A549 (cell line): ENCODE measurements at regions not wholly inside any gene's neighbourhood (a gene's known extent, or its start where the extent isn't known, plus 50 kb on each side); places are given as distances from the start of the nearest gene placed in this dataset.

Experiments
- ATAC-seq, 2 experiments: fragments of 200-7000 bp in 1 of 2; fragments of >200 bp in 1 of 2; cut with Nextera tagmentation in 1 of 2; cut with Tn5 transposase in 1 of 2; 3 replicates each; pipeline versions ENCODE4 v1.8.0 to v1.9.1; 2018 to 2020; ENCODE audit warnings: mild to moderate bottlenecking in 1 of 2, moderate library complexity in 1 of 2
- CTCF ChIA-PET: fragments of 300-600 bp; sonication (Branson Sonifier 250); formaldehyde crosslinking; extraction: SDS; loops from one replicate; lab custom pipeline; 2021; ENCODE audit warnings: antibody characterized with exemption, inconsistent platforms; lab: Yijun Ruan, JAX
- POLR2A ChIA-PET: fragments of 350-600 bp; formaldehyde crosslinking; extraction: SDS; loops from one replicate; lab custom pipeline; 2021; ENCODE audit warnings: antibody characterized with exemption, inconsistent platforms; lab: Yijun Ruan, JAX
- DNase-seq, 2 experiments: peaks; one replicate each; pipeline versions ENCODE4 v3.0.0 to v3.0.0-alpha.2; 2011 to 2016; ENCODE audit warnings: low read depth in 1 of 2, low spot score in 1 of 2
- FAIRE-seq: peaks from 2 replicates; lab custom pipeline; 2011; peaks lifted over from hg19 to GRCh38; lab: Jason Lieb, UNC
- H3K27ac ChIP-seq, 2 experiments: fragments of >200 bp; sonication (Bioruptor Twin); formaldehyde crosslinking; 3 replicates each; pipeline ENCODE4 v1.5.1; 2016 to 2017
- H3K4me1 ChIP-seq: fragments of >200 bp; sonication (Bioruptor Twin); formaldehyde crosslinking; 3 replicates; pipeline ENCODE4 v1.6.1; 2016
- H3K4me2 ChIP-seq: fragments of >200 bp; sonication (Bioruptor Twin); formaldehyde crosslinking; 3 replicates; pipeline ENCODE4 v1.6.1; 2016
- H3K4me3 ChIP-seq: fragments of >200 bp; sonication (Bioruptor Twin); formaldehyde crosslinking; 3 replicates; pipeline ENCODE4 v1.5.1; 2016
- H3K9me3 ChIP-seq: fragments of >200 bp; sonication (Bioruptor Twin); formaldehyde crosslinking; 3 replicates; pipeline ENCODE4 v1.6.1; 2016
- CBX2 ChIP-seq: fragments of 200-600 bp; sonication (generic); IDR thresholded peaks from 2 replicates; pipeline ENCODE4 v1.6.1; 2016; ENCODE audit warnings: low read depth, mild to moderate bottlenecking, borderline replicate concordance
- CBX8 ChIP-seq: fragments of 200-600 bp; sonication (generic); IDR thresholded peaks from 2 replicates; pipeline ENCODE4 v1.6.1; 2016
- EHF ChIP-seq: fragments of 250-450 bp; sonication (Bioruptor Pico); IDR thresholded peaks from 2 replicates; pipeline ENCODE4 v1.5.0; 2020; ENCODE audit warnings: mild to moderate bottlenecking
- EHMT2 ChIP-seq: fragments of 200-600 bp; sonication (generic); IDR thresholded peaks from 2 replicates; pipeline ENCODE4 v1.6.1; 2016; ENCODE audit warnings: antibody characterized with exemption, low read depth, mild to moderate bottlenecking, moderate library complexity
- FOSB ChIP-seq: fragments of 250-450 bp; sonication (Bioruptor Pico); IDR thresholded peaks from 2 replicates; pipeline ENCODE4 v1.5.0; 2020; ENCODE audit warnings: mild to moderate bottlenecking, moderate library complexity
- HOXA7 ChIP-seq: fragments of 250-450 bp; sonication (Bioruptor Pico); IDR thresholded peaks from 2 replicates; pipeline ENCODE4 v1.5.0; 2020; ENCODE audit warnings: mild to moderate bottlenecking, moderate library complexity
- HOXB13 ChIP-seq: fragments of 250-450 bp; sonication (Bioruptor Pico); IDR thresholded peaks from 2 replicates; pipeline ENCODE4 v1.5.0; 2020; ENCODE audit warnings: low read depth, mild to moderate bottlenecking, moderate library complexity
- MAFK ChIP-seq: fragments of 450-650 bp; IDR thresholded peaks from 2 replicates; pipeline ENCODE4 v1.6.1; 2014; ENCODE audit not compliant: partially characterized antibody
- MAZ ChIP-seq: fragments of 150-350 bp; IDR thresholded peaks from 2 replicates; pipeline ENCODE4 v1.6.1; 2014; ENCODE audit warnings: antibody characterized with exemption, low read depth, low read length, borderline replicate concordance
- PHF8 ChIP-seq: fragments of 200-600 bp; sonication (generic); IDR thresholded peaks from 2 replicates; pipeline ENCODE4 v1.6.1; 2016; ENCODE audit warnings: low read depth, mild to moderate bottlenecking, antibody characterized with exemption, moderate library complexity, borderline replicate concordance
- POLR2A ChIP-seq: IDR thresholded peaks from 2 replicates; pipeline ENCODE4 v1.6.1; 2012; ENCODE audit warnings: mild to moderate bottlenecking, low read length
- RARB ChIP-seq: fragments of 250-450 bp; sonication (Bioruptor Pico); IDR thresholded peaks from 2 replicates; pipeline ENCODE4 v1.8.0; 2021; ENCODE audit warnings: mild to moderate bottlenecking, moderate library complexity
- RFX5 ChIP-seq: fragments of 450-650 bp; IDR thresholded peaks from 2 replicates; pipeline ENCODE4 v1.7.1; 2014; ENCODE audit warnings: antibody characterized with exemption, mild to moderate bottlenecking, moderate library complexity
- SREBF2 ChIP-seq: fragments of 450-650 bp; IDR thresholded peaks from 2 replicates; pipeline ENCODE4 v1.6.1; 2014; ENCODE audit warnings: mild to moderate bottlenecking, moderate library complexity
- TFCP2L1 ChIP-seq: fragments of 250-450 bp; sonication (Bioruptor Pico); IDR thresholded peaks from 2 replicates; pipeline ENCODE4 v1.5.0; 2021; ENCODE audit warnings: mild to moderate bottlenecking
- ZC3H11A ChIP-seq: fragments of 450-650 bp; IDR thresholded peaks from 2 replicates; pipeline ENCODE4 v1.6.1; 2014; ENCODE audit warnings: antibody characterized with exemption, mild to moderate bottlenecking
- ZFP36 ChIP-seq: fragments of 450-650 bp; IDR thresholded peaks from 2 replicates; pipeline ENCODE4 v1.6.1; 2014; ENCODE audit warnings: borderline replicate concordance; ENCODE audit not compliant: partially characterized antibody
- ZSCAN20 ChIP-seq: fragments of 250-450 bp; sonication (Bioruptor Pico); IDR thresholded peaks from 2 replicates; pipeline ENCODE4 v1.8.0; 2022; ENCODE audit warnings: mild to moderate bottlenecking, moderate library complexity
- WGBS: methylation state at CpG from one replicate; pipeline ENCODE4 v1.1.6; 2017; ENCODE audit errors: missing lambda C conversion rate; 5-methylcytosine and 5-hydroxymethylcytosine counted together
- TF ChIP-seq, protein P1 (sequence below): fragments of 250-450 bp; sonication (Bioruptor Pico); IDR thresholded peaks from 2 replicates; pipeline ENCODE4 v1.5.0; 2021; ENCODE audit warnings: mild to moderate bottlenecking, moderate library complexity, borderline replicate concordance
- TF ChIP-seq, protein P2 (sequence below): IDR thresholded peaks from 2 replicates; pipeline ENCODE4 v1.6.1; 2012
- TF ChIP-seq, protein P3 (sequence below): IDR thresholded peaks from 2 replicates; pipeline ENCODE4 v1.6.1; 2012; ENCODE audit warnings: low read depth, borderline replicate concordance
- TF ChIP-seq, protein P4 (sequence below): fragments of >200 bp; sonication (Bioruptor Twin); formaldehyde crosslinking; IDR thresholded peaks from 3 replicates; pipeline ENCODE4 v1.5.1; 2016
- TF ChIP-seq, protein P5 (sequence below): fragments of >200 bp; sonication (Bioruptor Twin); formaldehyde crosslinking; IDR thresholded peaks from 3 replicates; pipeline ENCODE4 v1.6.1; 2016

DNA sequence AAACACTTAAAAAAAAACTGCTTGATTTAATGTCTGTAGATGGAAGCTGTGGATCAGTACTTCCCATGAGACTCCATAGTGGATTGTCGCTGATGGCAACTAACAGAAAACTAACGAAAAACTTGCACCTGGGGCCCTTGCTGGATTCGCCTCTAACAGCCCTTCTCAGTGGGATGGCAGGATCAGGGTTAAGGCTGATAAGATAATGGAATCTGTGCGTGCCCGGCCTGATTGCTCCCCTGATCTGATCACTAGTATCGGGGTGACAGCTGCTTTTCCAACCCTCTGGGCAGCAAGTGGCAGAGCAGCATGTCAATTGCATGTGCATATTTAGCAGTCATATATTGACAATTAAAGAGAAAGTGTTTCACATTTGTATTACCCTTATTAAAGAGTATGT lies 185.8 kb upstream of the ELAVL2 start:
- TF ChIP-seq SREBF2 (no peak), FOSB (CRISPR knock-in tag) (no peak), EHMT2 (no peak)
- TF ChIP-seq, protein P1, sequence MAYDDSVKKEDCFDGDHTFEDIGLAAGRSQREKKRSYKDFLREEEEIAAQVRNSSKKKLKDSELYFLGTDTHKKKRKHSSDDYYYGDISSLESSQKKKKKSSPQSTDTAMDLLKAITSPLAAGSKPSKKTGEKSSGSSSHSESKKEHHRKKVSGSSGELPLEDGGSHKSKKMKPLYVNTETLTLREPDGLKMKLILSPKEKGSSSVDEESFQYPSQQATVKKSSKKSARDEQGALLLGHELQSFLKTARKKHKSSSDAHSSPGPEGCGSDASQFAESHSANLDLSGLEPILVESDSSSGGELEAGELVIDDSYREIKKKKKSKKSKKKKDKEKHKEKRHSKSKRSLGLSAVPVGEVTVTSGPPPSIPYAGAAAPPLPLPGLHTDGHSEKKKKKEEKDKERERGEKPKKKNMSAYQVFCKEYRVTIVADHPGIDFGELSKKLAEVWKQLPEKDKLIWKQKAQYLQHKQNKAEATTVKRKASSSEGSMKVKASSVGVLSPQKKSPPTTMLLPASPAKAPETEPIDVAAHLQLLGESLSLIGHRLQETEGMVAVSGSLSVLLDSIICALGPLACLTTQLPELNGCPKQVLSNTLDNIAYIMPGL (CRISPR knock-in tag): no peak
- DNase-seq (no peak), ATAC-seq (no peak), FAIRE-seq (no peak)
- Histone ChIP-seq H3K9me3 (no peaks in the 10 kb centered on the region), H3K27ac (no peak overlapping the region), H3K4me3 (no peak overlapping the region), H3K4me2 (no peak overlapping the region), H3K4me1 (no peaks in the 10 kb centered on the region)
- ChIA-PET POLR2A (no interaction called here), CTCF (no interaction called here)
- WGBS: 3% methylated on average over 6 of the region's 6 CpGs

DNA sequence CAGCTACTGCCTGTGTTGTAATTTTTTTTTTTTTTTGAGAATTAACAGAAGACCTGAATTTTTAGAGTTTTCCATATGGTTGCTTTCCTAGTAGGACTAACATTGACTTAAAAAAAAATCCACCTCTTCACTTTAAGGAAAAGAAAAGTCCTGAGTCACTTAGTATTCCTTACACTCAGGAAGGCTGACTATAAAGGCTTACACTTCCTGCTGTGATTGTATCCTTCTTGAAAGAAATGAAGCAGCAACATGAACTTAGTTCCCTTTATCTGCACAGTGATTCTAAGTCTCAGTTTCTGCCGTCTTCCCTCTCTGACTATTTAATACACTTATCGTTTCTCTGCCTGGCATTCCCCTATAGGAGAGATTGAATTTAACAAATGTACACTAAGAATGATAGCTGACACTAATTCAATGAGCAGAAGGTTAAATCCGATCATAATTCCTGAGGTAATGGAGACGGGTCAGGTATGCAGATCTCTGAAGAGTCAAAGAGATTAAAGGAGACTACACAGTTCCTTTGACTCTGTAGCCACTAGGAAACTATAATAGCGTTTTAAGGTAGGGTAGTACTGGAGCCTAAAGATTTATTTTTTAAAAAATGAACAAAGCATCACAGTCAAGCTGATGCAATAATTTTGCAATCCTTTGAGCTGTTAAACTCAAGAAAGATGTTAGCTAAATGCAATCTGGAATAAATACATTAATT lies 185.1 kb upstream of the ELAVL2 start:
- H3K4me2 ChIP-seq: no peak overlapping the region
- no peak overlapping the region for H3K4me3 ChIP-seq
- no peak for FAIRE-seq
- no peak overlapping the region for H3K27ac ChIP-seq
- no peak for DNase-seq
- no peaks in the 10 kb centered on the region for H3K9me3 ChIP-seq
- CTCF ChIA-PET: no interaction called here
- TF ChIP-seq ZFP36: no peak
- TF ChIP-seq, protein P2, sequence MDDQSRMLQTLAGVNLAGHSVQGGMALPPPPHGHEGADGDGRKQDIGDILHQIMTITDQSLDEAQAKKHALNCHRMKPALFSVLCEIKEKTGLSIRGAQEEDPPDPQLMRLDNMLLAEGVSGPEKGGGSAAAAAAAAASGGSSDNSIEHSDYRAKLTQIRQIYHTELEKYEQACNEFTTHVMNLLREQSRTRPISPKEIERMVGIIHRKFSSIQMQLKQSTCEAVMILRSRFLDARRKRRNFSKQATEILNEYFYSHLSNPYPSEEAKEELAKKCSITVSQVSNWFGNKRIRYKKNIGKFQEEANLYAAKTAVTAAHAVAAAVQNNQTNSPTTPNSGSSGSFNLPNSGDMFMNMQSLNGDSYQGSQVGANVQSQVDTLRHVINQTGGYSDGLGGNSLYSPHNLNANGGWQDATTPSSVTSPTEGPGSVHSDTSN: no peak
- TF ChIP-seq MAZ: no peak
- TF ChIP-seq, protein P3, sequence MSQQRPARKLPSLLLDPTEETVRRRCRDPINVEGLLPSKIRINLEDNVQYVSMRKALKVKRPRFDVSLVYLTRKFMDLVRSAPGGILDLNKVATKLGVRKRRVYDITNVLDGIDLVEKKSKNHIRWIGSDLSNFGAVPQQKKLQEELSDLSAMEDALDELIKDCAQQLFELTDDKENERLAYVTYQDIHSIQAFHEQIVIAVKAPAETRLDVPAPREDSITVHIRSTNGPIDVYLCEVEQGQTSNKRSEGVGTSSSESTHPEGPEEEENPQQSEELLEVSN: no peak
- TF ChIP-seq TFCP2L1 (CRISPR knock-in tag): no peak
- TF ChIP-seq HOXB13 (CRISPR knock-in tag): no peak
- TF ChIP-seq HOXA7: no peak
- TF ChIP-seq POLR2A: no peak
- TF ChIP-seq RARB: no peak
- no peak for TF ChIP-seq ZC3H11A
- TF ChIP-seq ZSCAN20 (CRISPR knock-in tag): no peak
- TF ChIP-seq, all 56 proteins: peak for 0
- H3K4me1 ChIP-seq: no peaks in the 10 kb centered on the region
- 3% methylated on average over 5 of the region's 5 CpGs for WGBS
- POLR2A ChIA-PET: no interaction called here
- no peak for ATAC-seq

DNA sequence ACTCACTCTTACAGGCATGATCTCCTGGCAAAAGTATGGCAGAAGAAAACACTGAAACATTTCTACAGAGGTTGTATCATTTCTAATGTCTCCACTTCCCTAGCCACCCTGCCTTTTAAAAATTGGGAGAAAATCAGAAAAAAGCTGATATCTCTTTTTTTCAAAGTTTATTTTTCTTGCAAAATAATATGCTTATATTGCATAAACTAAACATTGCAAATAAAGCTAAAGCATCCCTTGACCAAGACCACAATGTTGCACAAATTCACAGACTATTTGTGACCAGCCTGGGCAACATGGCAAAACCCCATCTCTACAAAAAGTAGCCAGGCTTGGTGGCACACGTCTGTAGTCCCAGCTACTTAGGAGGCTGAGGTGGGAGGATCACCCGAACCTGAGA lies 183.3 kb upstream of the ELAVL2 start:
- no peak for ATAC-seq
- 6% methylated on average over 2 of the region's 2 CpGs for WGBS
- no peak overlapping the region for H3K27ac ChIP-seq
- H3K4me1 ChIP-seq: no peaks in the 10 kb centered on the region
- no peak for TF ChIP-seq HOXB13 (CRISPR knock-in tag)
- TF ChIP-seq MAFK: peak; percentile 63
- POLR2A ChIA-PET: no interaction called here
- no peak overlapping the region for H3K4me2 ChIP-seq
- no peak for FAIRE-seq
- no peaks in the 10 kb centered on the region; the same call in 2 of the 3 replicates for H3K9me3 ChIP-seq
- CTCF ChIA-PET: no interaction called here
- H3K4me3 ChIP-seq: no peak overlapping the region
- no peak for DNase-seq

DNA sequence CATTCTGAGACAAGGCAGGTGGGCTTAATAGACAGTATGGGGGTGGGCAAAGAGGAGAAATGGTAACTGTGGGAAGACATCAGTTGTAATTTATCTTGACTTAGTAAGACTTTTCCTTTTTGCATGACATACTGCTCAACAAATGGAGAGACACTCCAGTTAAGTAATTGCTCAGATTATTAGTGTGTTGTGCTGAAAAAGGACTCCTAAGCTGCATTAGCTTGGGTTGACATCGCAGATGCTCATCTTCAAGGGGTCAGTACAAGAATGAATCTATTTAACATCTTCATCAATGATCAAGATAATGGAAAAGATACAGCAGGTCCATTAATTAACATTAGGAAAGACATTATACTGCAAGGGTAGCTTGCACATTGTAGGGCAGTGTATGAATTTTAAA lies 181.1 kb upstream of the ELAVL2 start:
- WGBS: 5% methylated on average over 1 of the region's 1 CpG
- ChIA-PET POLR2A (no interaction called here), CTCF (no interaction called here)
- no peaks in the 10 kb centered on the region for H3K4me1 ChIP-seq
- no peak overlapping the region for H3K4me3 ChIP-seq
- no peak overlapping the region for H3K4me2 ChIP-seq
- ATAC-seq (no peak), DNase-seq (no peak), FAIRE-seq (no peak)
- no peak overlapping the region for H3K27ac ChIP-seq
- no peaks in the 10 kb centered on the region; the same call in 2 of the 3 replicates for H3K9me3 ChIP-seq
- no peak for TF ChIP-seq CBX2
- TF ChIP-seq FOSB (CRISPR knock-in tag): no peak
- TF ChIP-seq TFCP2L1 (CRISPR knock-in tag): no peak
- TF ChIP-seq, protein P4, sequence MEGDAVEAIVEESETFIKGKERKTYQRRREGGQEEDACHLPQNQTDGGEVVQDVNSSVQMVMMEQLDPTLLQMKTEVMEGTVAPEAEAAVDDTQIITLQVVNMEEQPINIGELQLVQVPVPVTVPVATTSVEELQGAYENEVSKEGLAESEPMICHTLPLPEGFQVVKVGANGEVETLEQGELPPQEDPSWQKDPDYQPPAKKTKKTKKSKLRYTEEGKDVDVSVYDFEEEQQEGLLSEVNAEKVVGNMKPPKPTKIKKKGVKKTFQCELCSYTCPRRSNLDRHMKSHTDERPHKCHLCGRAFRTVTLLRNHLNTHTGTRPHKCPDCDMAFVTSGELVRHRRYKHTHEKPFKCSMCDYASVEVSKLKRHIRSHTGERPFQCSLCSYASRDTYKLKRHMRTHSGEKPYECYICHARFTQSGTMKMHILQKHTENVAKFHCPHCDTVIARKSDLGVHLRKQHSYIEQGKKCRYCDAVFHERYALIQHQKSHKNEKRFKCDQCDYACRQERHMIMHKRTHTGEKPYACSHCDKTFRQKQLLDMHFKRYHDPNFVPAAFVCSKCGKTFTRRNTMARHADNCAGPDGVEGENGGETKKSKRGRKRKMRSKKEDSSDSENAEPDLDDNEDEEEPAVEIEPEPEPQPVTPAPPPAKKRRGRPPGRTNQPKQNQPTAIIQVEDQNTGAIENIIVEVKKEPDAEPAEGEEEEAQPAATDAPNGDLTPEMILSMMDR: no peak
- TF ChIP-seq RARB: no peak
- no peak for TF ChIP-seq PHF8
- TF ChIP-seq EHF (CRISPR knock-in tag): no peak
- TF ChIP-seq RFX5: no peak
- no peak for TF ChIP-seq CBX8
- no peak for TF ChIP-seq MAZ
- TF ChIP-seq ZSCAN20 (CRISPR knock-in tag): no peak
- TF ChIP-seq, protein P5, sequence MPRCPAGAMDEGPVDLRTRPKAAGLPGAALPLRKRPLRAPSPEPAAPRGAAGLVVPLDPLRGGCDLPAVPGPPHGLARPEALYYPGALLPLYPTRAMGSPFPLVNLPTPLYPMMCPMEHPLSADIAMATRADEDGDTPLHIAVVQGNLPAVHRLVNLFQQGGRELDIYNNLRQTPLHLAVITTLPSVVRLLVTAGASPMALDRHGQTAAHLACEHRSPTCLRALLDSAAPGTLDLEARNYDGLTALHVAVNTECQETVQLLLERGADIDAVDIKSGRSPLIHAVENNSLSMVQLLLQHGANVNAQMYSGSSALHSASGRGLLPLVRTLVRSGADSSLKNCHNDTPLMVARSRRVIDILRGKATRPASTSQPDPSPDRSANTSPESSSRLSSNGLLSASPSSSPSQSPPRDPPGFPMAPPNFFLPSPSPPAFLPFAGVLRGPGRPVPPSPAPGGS: no peak
